HCT116 (cell line): ENCODE measurements at regions not wholly inside any gene's neighbourhood (a gene's known extent, or its start where the extent isn't known, plus 50 kb on each side); places are given as distances from the start of the nearest gene placed in this dataset.

Experiments used
- CTCF ChIP-seq, 3 experiments: fragments of 200-600 bp in 1 of 3; sonication (generic) in 1 of 3; IDR thresholded peaks in 2 of 3; conservative IDR thresholded peaks in 1 of 3; 2 replicates each; pipeline ENCODE4 v1.5.1; 2012 to 2017; ENCODE audit warnings: low read depth in 2 of 3, low read length in 2 of 3, antibody characterized with exemption in 1 of 3, borderline replicate concordance in 1 of 3, control low read depth in 1 of 3, mild to moderate bottlenecking in 1 of 3, mixed read lengths in 1 of 3, mixed run types in 1 of 3, moderate library complexity in 1 of 3; ENCODE audit not compliant: insufficient read depth in 1 of 3
- EZH2 ChIP-seq: fragments of 200-600 bp; sonication (generic); IDR thresholded peaks from 2 replicates; pipeline ENCODE4 v1.6.1; 2017; ENCODE audit warnings: antibody characterized with exemption, mixed run types
- EZH2phosphoT487 ChIP-seq: fragments of 200-600 bp; IDR thresholded peaks from 2 replicates; pipeline ENCODE4 v1.6.1; 2018; ENCODE audit warnings: antibody characterized with exemption, borderline replicate concordance
- MAX ChIP-seq: IDR thresholded peaks from 2 replicates; pipeline ENCODE4 v1.6.1; 2012
- POLR2A ChIP-seq: IDR thresholded peaks from 2 replicates; pipeline ENCODE4 v1.7.0; 2011; ENCODE audit warnings: borderline replicate concordance; ENCODE audit not compliant: insufficient read depth, insufficient read length; ENCODE audit errors: extremely low read depth
- RAD21 ChIP-seq: IDR thresholded peaks from 2 replicates; pipeline ENCODE4 v1.6.1; 2012; ENCODE audit warnings: low read depth, mild to moderate bottlenecking
- REST ChIP-seq: IDR thresholded peaks from 2 replicates; pipeline ENCODE4 v1.6.1; 2012; ENCODE audit warnings: low read depth
- SIN3A ChIP-seq: IDR thresholded peaks from 2 replicates; pipeline ENCODE4 v1.6.1; 2012; ENCODE audit warnings: low read depth
- ZFX ChIP-seq: fragments of 450-650 bp; IDR thresholded peaks from 2 replicates; pipeline ENCODE4 v1.6.1; 2017
- TF ChIP-seq, protein P1 (sequence below): IDR thresholded peaks from 2 replicates; pipeline ENCODE4 v1.6.1; 2012

- no peak for TF ChIP-seq CTCF (IDR thresholded peaks at IDR 0.05 in 2 of 3, conservative IDR thresholded peaks at IDR 0.05 in 1 of 3; ENCODE audit: borderline replicate concordance in 1 of 3, insufficient read depth in 1 of 3, low read depth in 2 of 3, low read length in 2 of 3)
- no peak for TF ChIP-seq POLR2A
- no peak for TF ChIP-seq MAX
- no peak for TF ChIP-seq EZH2phosphoT487
- no peak for TF ChIP-seq ZFX
- TF ChIP-seq EZH2: no peak
- no peak for TF ChIP-seq REST
- TF ChIP-seq, protein P1, sequence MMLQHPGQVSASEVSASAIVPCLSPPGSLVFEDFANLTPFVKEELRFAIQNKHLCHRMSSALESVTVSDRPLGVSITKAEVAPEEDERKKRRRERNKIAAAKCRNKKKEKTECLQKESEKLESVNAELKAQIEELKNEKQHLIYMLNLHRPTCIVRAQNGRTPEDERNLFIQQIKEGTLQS: no peak
- TF ChIP-seq RAD21: no peak
- TF ChIP-seq SIN3A: no peak
Measured at GRCh38 chr7:88455696-88456095, 149.0 kb upstream of the STEAP4 start.
